ENCODE measurements at regions not wholly inside any gene's neighbourhood (a gene's known extent, or its start where the extent isn't known, plus 50 kb on each side); places are given as distances from the start of the nearest gene placed in this dataset.

GRCh38 chr1:209080170-209080781, 503.2 kb upstream of the CAMK1G start:
- TF ChIP-seq EZH2 (IDR thresholded peaks at IDR 0.05; ENCODE audit: insufficient read depth, poor library complexity, severe bottlenecking) (no peak), EZH2phosphoT487 (IDR thresholded peaks at IDR 0.05; ENCODE audit: insufficient read depth, low read depth) (no peak)
